ENCODE measurements at regions not wholly inside any gene's neighbourhood (a gene's known extent, or its start where the extent isn't known, plus 50 kb on each side); places are given as distances from the start of the nearest gene placed in this dataset.

DNA sequence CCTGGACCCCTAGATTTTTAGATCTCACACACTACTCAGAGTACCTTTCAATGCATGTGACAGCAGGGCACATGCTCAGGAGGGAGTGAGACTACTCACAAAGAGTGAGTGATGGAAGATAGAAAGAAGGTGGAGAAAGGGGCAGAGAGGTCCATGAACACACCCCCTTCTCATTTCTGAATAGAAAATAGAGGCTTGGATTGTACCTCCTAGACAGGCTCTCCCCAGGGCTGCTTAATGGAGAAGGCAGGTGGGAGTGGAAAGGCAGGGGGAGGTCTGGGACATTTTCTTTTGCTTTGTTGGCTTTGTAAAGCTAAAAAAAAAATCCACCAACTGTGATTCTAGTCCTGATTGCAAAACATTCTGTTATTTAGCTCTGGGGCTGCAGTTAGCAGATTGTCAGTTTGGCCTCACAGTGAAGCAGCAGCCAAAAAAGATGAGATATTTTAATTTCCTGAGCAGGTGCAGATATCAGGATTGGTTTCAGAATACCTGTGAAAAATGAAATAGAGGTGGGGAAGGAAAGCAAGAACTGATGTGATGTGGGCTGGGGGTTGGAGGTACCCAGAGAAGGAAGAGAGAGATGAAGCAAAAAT is 119.3 kb upstream of the GYPC start:
- no peak for TF ChIP-seq CTCF (conservative IDR thresholded peaks at IDR 0.05; ENCODE audit: low read depth, low read length)
- no peak for TF ChIP-seq EZH2 (IDR thresholded peaks at IDR 0.05; ENCODE audit: borderline replicate concordance, low read depth, low read length, poor library complexity, severe bottlenecking)
